Gastroesophageal sphincter (tissue), 4 donors: ENCODE measurements at regions not wholly inside any gene's neighbourhood (a gene's known extent, or its start where the extent isn't known, plus 50 kb on each side); places are given as distances from the start of the nearest gene placed in this dataset.

ENCODE experiments used
- ATAC-seq: fragments of 150-250 bp; one replicate; pipeline ENCODE4 v1.9.1; 2016; ENCODE audit warnings: mild to moderate bottlenecking, moderate library complexity
- H3K27ac ChIP-seq, 4 donors: fragments of 200-600 bp; sonication (generic) in 3 of 4; 1 replicate in 3 of 4; 2 replicates in 1 of 4; pipeline ENCODE4 v1.5.1; 2016 to 2019
- H3K27me3 ChIP-seq: fragments of 200-600 bp; sonication (generic); one replicate; pipeline ENCODE4 v1.5.1; 2019
- H3K36me3 ChIP-seq, 2 donors: fragments of 200-600 bp; sonication (generic); one replicate each; pipeline ENCODE4 v1.5.1; 2019; ENCODE audit warnings: control low read depth in 1 of 2
- H3K4me1 ChIP-seq, 3 donors: fragments of 200-600 bp; sonication (generic); 1 replicate in 2 of 3; 2 replicates in 1 of 3; pipeline ENCODE4 v1.5.1; 2016 to 2019; ENCODE audit warnings: control low read depth in 2 of 3
- H3K4me3 ChIP-seq, 2 donors: fragments of 200-600 bp; sonication (generic); one replicate each; pipeline ENCODE4 v1.5.1; 2019; ENCODE audit warnings: mild to moderate bottlenecking in 1 of 2, moderate library complexity in 1 of 2
- H3K9me3 ChIP-seq, 3 donors: fragments of 200-600 bp; sonication (generic); one replicate each; pipeline ENCODE4 v1.5.1; 2017 to 2019; ENCODE audit warnings: control low read depth in 2 of 3
- CTCF ChIP-seq, 4 experiments: fragments of 200-600 bp in 2 of 4; fragments of 450-650 bp in 2 of 4; sonication (generic) in 1 of 4; IDR thresholded peaks; one replicate each; pipeline ENCODE4 v1.5.1; 2017 to 2019; ENCODE audit warnings: antibody characterized with exemption in 4 of 4, mild to moderate bottlenecking in 2 of 4, moderate library complexity in 2 of 4
- EP300 ChIP-seq: sonication (generic); formaldehyde crosslinking; IDR thresholded peaks from one replicate; pipeline ENCODE4 v1.6.1; 2017; ENCODE audit warnings: antibody characterized with exemption, mild to moderate bottlenecking
- POLR2A ChIP-seq, 2 donors: fragments of 450-650 bp; IDR thresholded peaks; one replicate each; pipeline ENCODE4 v1.6.1; 2017; ENCODE audit warnings: antibody characterized with exemption in 2 of 2, mild to moderate bottlenecking in 2 of 2, moderate library complexity in 1 of 2
- POLR2AphosphoS5 ChIP-seq: sonication (generic); formaldehyde crosslinking; IDR thresholded peaks from one replicate; pipeline ENCODE4 v1.6.1; 2017; ENCODE audit warnings: antibody characterized with exemption
- WGBS, 2 donors: methylation state at CpG; one replicate each; pipeline ENCODE4 v1.1.5; 2018; ENCODE audit warnings: low coverage in 1 of 2; 5-methylcytosine and 5-hydroxymethylcytosine counted together

DNA sequence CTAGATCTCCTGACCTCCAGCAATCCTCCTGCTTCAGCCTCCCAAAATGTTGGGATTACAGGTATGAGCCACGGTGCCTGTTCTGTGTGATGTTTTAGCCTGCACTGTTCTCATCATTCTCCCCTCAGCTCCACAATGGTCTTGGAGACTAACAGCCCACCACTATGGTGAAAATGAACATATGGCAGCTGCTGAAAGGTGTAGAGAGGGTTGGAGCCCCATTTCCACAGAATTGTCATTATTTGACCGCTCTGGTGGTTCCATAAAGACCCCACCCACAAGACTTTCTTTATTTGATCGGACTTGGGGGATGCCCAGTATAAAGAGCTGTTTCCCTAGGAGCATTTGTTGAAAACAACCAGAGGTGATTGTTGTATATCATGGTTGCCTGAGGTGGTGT is 67.9 kb upstream of the SEPTIN5 start:
- WGBS, 2 donors = 70 to 81% methylated on average over 3 of the region's 3 CpGs

GRCh38 chr22:19648419-19648929 is 65.8 kb upstream of the SEPTIN5 start:
- no peaks in the 10 kb centered on the region for H3K36me3 ChIP-seq
- ATAC-seq = no peak
- H3K4me1 ChIP-seq = no peaks in the 10 kb centered on the region
- H3K27me3 ChIP-seq = peaks cover 35% of the 10 kb centered on the region
- no peak for TF ChIP-seq POLR2A (IDR thresholded peaks at IDR 0.05)
- no peak for TF ChIP-seq POLR2AphosphoS5
- TF ChIP-seq CTCF (IDR thresholded peaks at IDR 0.05) = no peak
- TF ChIP-seq EP300 = no peak
- H3K4me3 ChIP-seq = no peak overlapping the region
- peaks cover 0 to 36% (median 0%) of the 10 kb centered on the region in 3 donors for H3K9me3 ChIP-seq
- H3K27ac ChIP-seq = no peak overlapping the region
- WGBS, 2 donors = 61 to 66% methylated on average over 2 to 3 of the region's 3 CpGs

More for the DNA sequence above, 67.9 kb upstream of the SEPTIN5 start:
- Histone ChIP-seq H3K9me3 (peaks cover 0 to 36% (median 0%) of the 10 kb centered on the region in 3 donors), H3K36me3 (no peaks in the 10 kb centered on the region), H3K27ac (no peak overlapping the region), H3K4me3 (no peak overlapping the region), H3K4me1 (no peaks in the 10 kb centered on the region), H3K27me3 (peaks cover 45% of the 10 kb centered on the region)
- ATAC-seq = no peak
- TF ChIP-seq EP300 = no peak
- TF ChIP-seq POLR2AphosphoS5 = no peak
- no peak for TF ChIP-seq POLR2A (IDR thresholded peaks at IDR 0.05)
- no peak for TF ChIP-seq CTCF (IDR thresholded peaks at IDR 0.05)

- no peak for TF ChIP-seq EP300
- no peak for TF ChIP-seq CTCF (IDR thresholded peaks at IDR 0.05)
- no peak for TF ChIP-seq POLR2AphosphoS5
- no peak for TF ChIP-seq POLR2A (IDR thresholded peaks at IDR 0.05)
- Histone ChIP-seq H3K27me3 (no peaks in the 10 kb centered on the region), H3K9me3 (peaks cover 0 to 24% (median 0%) of the 10 kb centered on the region in 3 donors), H3K36me3 (no peaks in the 10 kb centered on the region), H3K4me3 (no peak overlapping the region), H3K27ac (no peak overlapping the region), H3K4me1 (no peaks in the 10 kb centered on the region)
- ATAC-seq = no peak
- 62% methylated on average over 6 of the region's 6 CpGs; no CpG with 5 or more reads in 1 of the 2 donors for WGBS, 2 donors
Observed at GRCh38 chr22:19652316-19652715, 62.0 kb upstream of the SEPTIN5 start.

GRCh38 chr22:19654338-19654987 is 59.8 kb upstream of the SEPTIN5 start:
- TF ChIP-seq CTCF (IDR thresholded peaks at IDR 0.05) (no peak), POLR2A (IDR thresholded peaks at IDR 0.05) (no peak), POLR2AphosphoS5 (no peak), EP300 (no peak)
- peaks cover 0 to 4% (median 0%) of the 10 kb centered on the region in 3 donors for H3K9me3 ChIP-seq
- 33 to 42% methylated on average over 2 to 4 of the region's 4 CpGs for WGBS, 2 donors

GRCh38 chr22:19655399-19655798 is 58.9 kb upstream of the SEPTIN5 start:
- H3K4me1 ChIP-seq = no peaks in the 10 kb centered on the region
- H3K27me3 ChIP-seq = no peaks in the 10 kb centered on the region
- H3K27ac ChIP-seq = no peak overlapping the region
- TF ChIP-seq CTCF (IDR thresholded peaks at IDR 0.05) = no peak
- TF ChIP-seq POLR2A (IDR thresholded peaks at IDR 0.05) = no peak
- WGBS, 2 donors = 88% methylated on average over 3 of the region's 5 CpGs; no CpG with 5 or more reads in 1 of the 2 donors
- H3K9me3 ChIP-seq = peaks cover 0 to 4% (median 0%) of the 10 kb centered on the region in 3 donors
- no peak for ATAC-seq
- no peaks in the 10 kb centered on the region for H3K36me3 ChIP-seq
- H3K4me3 ChIP-seq = no peak overlapping the region

More at GRCh38 chr22:19654338-19654987, 59.8 kb upstream of the SEPTIN5 start:
- Histone ChIP-seq H3K27me3 (no peaks in the 10 kb centered on the region), H3K4me3 (no peak overlapping the region), H3K27ac (no peak overlapping the region), H3K36me3 (no peaks in the 10 kb centered on the region), H3K4me1 (no peaks in the 10 kb centered on the region)
- no peak for ATAC-seq
